B cell (primary cell): ENCODE measurements at regions not wholly inside any gene's neighbourhood (a gene's known extent, or its start where the extent isn't known, plus 50 kb on each side); places are given as distances from the start of the nearest gene placed in this dataset.

ENCODE experiments used
- ATAC-seq: fragments of 200-7000 bp; cut with Tn5 transposase; one replicate; pipeline ENCODE4 v1.10.0; 2021; ENCODE audit warnings: low read depth, mild to moderate bottlenecking, moderate number of reproducible peaks, moderate library complexity
- CTCF ChIA-PET: fragments of 350-600 bp; sonication (Branson Sonifier 250); formaldehyde crosslinking; loops from one replicate; lab custom pipeline; 2021; ENCODE audit warnings: antibody characterized with exemption, inconsistent platforms; lab: Charles Lee
- POLR2A ChIA-PET: fragments of 350-600 bp; sonication (Branson Sonifier 250); formaldehyde crosslinking; loops from one replicate; lab custom pipeline; 2021; ENCODE audit warnings: antibody characterized with exemption; lab: Charles Lee
- DNase-seq: peaks from one replicate; pipeline ENCODE4 v3.0.0; 2013
- H2AFZ ChIP-seq: 2 replicates; pipeline ENCODE4 v1.6.1; 2012; ENCODE audit warnings: mild to moderate bottlenecking, low read depth, low read length; ENCODE audit not compliant: insufficient read depth, poor library complexity, severe bottlenecking
- H3K27ac ChIP-seq, 2 donors: 1 replicate in 1 of 2; 2 replicates in 1 of 2; pipeline ENCODE4 v1.5.1; 2012 to 2013; ENCODE audit warnings: low read length in 2 of 2, mild to moderate bottlenecking in 2 of 2, moderate library complexity in 1 of 2
- H3K27me3 ChIP-seq, 4 experiments: fragments of 200-600 bp in 1 of 4; sonication (generic) in 1 of 4; replicated peaks in 1 of 4; 1 replicate in 2 of 4; 2 replicates in 2 of 4; pipeline versions ENCODE4 v1.6.1 to v1.7.0; 2013 to 2016; ENCODE audit warnings: low read length in 3 of 4, mild to moderate bottlenecking in 2 of 4, mixed read lengths in 1 of 4, moderate library complexity in 1 of 4; ENCODE audit not compliant: insufficient read depth in 4 of 4, control insufficient read depth in 3 of 4; ENCODE audit errors: control extremely low read depth in 1 of 4
- H3K36me3 ChIP-seq, 2 experiments: replicated peaks in 1 of 2; 1 replicate in 1 of 2; 2 replicates in 1 of 2; pipeline versions ENCODE4 v1.6.1 to v1.7.1; 2013; ENCODE audit warnings: low read length in 1 of 2; ENCODE audit not compliant: insufficient read depth in 2 of 2, control insufficient read depth in 1 of 2; ENCODE audit errors: control extremely low read depth in 1 of 2, extremely low read depth in 1 of 2
- H3K4me1 ChIP-seq, 2 donors: fragments of 200-600 bp in 1 of 2; sonication (generic) in 1 of 2; 1 replicate in 1 of 2; 2 replicates in 1 of 2; pipeline versions ENCODE4 v1.5.1 to v1.6.1; 2013 to 2017; ENCODE audit warnings: low read length in 2 of 2; ENCODE audit not compliant: control insufficient read depth in 2 of 2, insufficient read depth in 2 of 2
- H3K4me2 ChIP-seq: replicated peaks from 2 replicates; pipeline ENCODE3; 2012; ENCODE audit warnings: mild to moderate bottlenecking, low read depth, low read length; ENCODE audit not compliant: poor library complexity, severe bottlenecking
- H3K4me3 ChIP-seq, 5 experiments: fragments of 200-600 bp in 1 of 5; sonication (generic) in 1 of 5; 1 replicate in 3 of 5; 2 replicates in 2 of 5; pipeline versions ENCODE4 v1.5.1 to v1.7.0; 2011 to 2016; ENCODE audit warnings: low read length in 4 of 5, mild to moderate bottlenecking in 4 of 5, low read depth in 2 of 5, control low read depth in 1 of 5, moderate library complexity in 1 of 5; ENCODE audit not compliant: insufficient read depth in 1 of 5; ENCODE audit errors: control extremely low read depth in 1 of 5, extremely low read depth in 1 of 5
- H3K79me2 ChIP-seq: fragments of 200-600 bp; sonication (generic); one replicate; pipeline ENCODE4 v1.6.0; 2016; ENCODE audit warnings: low read length; ENCODE audit not compliant: control insufficient read depth, insufficient read depth
- H3K9ac ChIP-seq: fragments of 200-600 bp; sonication (generic); 2 replicates; pipeline ENCODE4 v1.6.1; 2017; ENCODE audit warnings: mild to moderate bottlenecking, low read length, moderate library complexity
- H3K9me3 ChIP-seq, 3 donors: one replicate each; pipeline versions ENCODE4 v1.6.1 to v1.7.1; 2013; ENCODE audit warnings: low read length in 2 of 3; ENCODE audit not compliant: control insufficient read depth in 2 of 3, insufficient read depth in 1 of 3; ENCODE audit errors: control extremely low read depth in 1 of 3
- H4K20me1 ChIP-seq: 2 replicates; pipeline ENCODE4 v1.6.0; 2012; ENCODE audit warnings: mild to moderate bottlenecking, low read length; ENCODE audit not compliant: insufficient read depth, control insufficient read depth, poor library complexity, severe bottlenecking
- H3K27ac Mint-ChIP-seq: one replicate; pipeline ENCODE4 v1.8.0; 2021; ENCODE audit warnings: mixed read lengths
- H3K27me3 Mint-ChIP-seq: one replicate; pipeline ENCODE4 v1.8.0; 2021; ENCODE audit warnings: mixed read lengths
- H3K4me1 Mint-ChIP-seq: one replicate; pipeline ENCODE4 v1.8.0; 2021; ENCODE audit warnings: mixed read lengths
- H3K4me3 Mint-ChIP-seq: one replicate; pipeline ENCODE4 v1.8.0; 2021; ENCODE audit warnings: mixed read lengths
- H3K9me3 Mint-ChIP-seq: one replicate; pipeline ENCODE4 v1.8.0; 2022; ENCODE audit warnings: mixed read lengths; ENCODE audit not compliant: insufficient read depth
- EZH2 ChIP-seq: IDR thresholded peaks from 2 replicates; pipeline ENCODE4 v1.6.1; 2012; ENCODE audit warnings: borderline replicate concordance, low read depth, mild to moderate bottlenecking, moderate library complexity, low read length; ENCODE audit not compliant: insufficient read depth, poor library complexity, severe bottlenecking
- WGBS: methylation state at CpG from one replicate; pipeline ENCODE4 v1.1.5; 2013; ENCODE audit warnings: missing lambda C conversion rate; ENCODE audit not compliant: insufficient coverage; 5-methylcytosine and 5-hydroxymethylcytosine counted together
- intact Hi-C: fragments of 100-400 bp; cut with micrococcal nuclease; formaldehyde crosslinking; loops from one replicate; pipeline ENCODE4 v1.10.0; 2022
- TF ChIP-seq, protein P1 (sequence below): fragments of 200-600 bp; IDR thresholded peaks from one replicate; pipeline ENCODE4 v1.8.0; 2022; ENCODE audit warnings: antibody characterized with exemption, mild to moderate bottlenecking

DNA sequence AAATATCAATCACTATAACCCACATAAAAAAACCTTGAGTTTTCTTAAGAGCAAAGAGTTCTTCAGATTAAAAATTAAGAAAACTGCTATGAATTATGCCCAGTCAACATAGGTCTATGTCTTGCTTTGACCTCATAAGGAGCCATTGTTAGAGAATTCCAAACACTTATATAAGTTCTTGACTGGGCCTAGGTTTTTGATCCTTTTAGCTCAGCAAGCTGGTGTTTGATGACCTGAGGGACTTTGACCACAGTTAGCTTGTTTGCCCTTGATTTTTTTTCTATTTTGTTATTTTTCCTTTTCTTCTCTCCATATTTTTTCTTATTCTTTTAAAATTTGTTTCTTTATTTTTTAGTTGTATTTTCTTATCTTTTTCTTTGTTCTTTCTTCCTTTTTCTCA, 122.3 kb downstream of the RHOU start:
- Histone ChIP-seq H3K27me3 (no peaks in the 10 kb centered on the region), H3K4me2 (no peak overlapping the region), H3K9ac (no peak overlapping the region), H4K20me1 (no peaks in the 10 kb centered on the region), H3K79me2 (no peaks in the 10 kb centered on the region), H2AFZ (no peak overlapping the region), H3K9me3 (peaks cover 0 to 4% (median 0%) of the 10 kb centered on the region in 3 donors), H3K27ac (no peak overlapping the region), H3K36me3 (no peaks in the 10 kb centered on the region), H3K4me3 (no peak overlapping the region), H3K4me1 (no peaks in the 10 kb centered on the region)
- H3K27me3 Mint-ChIP-seq, result peaks cover 23% of the 10 kb centered on the region
- peaks cover 4% of the 10 kb centered on the region for H3K9me3 Mint-ChIP-seq
- ChIA-PET POLR2A (no interaction called here), CTCF (no interaction called here)
- TF ChIP-seq, protein P1, sequence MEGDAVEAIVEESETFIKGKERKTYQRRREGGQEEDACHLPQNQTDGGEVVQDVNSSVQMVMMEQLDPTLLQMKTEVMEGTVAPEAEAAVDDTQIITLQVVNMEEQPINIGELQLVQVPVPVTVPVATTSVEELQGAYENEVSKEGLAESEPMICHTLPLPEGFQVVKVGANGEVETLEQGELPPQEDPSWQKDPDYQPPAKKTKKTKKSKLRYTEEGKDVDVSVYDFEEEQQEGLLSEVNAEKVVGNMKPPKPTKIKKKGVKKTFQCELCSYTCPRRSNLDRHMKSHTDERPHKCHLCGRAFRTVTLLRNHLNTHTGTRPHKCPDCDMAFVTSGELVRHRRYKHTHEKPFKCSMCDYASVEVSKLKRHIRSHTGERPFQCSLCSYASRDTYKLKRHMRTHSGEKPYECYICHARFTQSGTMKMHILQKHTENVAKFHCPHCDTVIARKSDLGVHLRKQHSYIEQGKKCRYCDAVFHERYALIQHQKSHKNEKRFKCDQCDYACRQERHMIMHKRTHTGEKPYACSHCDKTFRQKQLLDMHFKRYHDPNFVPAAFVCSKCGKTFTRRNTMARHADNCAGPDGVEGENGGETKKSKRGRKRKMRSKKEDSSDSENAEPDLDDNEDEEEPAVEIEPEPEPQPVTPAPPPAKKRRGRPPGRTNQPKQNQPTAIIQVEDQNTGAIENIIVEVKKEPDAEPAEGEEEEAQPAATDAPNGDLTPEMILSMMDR, result no peak
- TF ChIP-seq EZH2, result no peak
- ATAC-seq (no peak), DNase-seq (no peak)
- intact Hi-C loops, result no loop called here
- no peak overlapping the region for H3K4me3 Mint-ChIP-seq
- H3K27ac Mint-ChIP-seq, result no peak overlapping the region
- no peaks in the 10 kb centered on the region for H3K4me1 Mint-ChIP-seq

DNA sequence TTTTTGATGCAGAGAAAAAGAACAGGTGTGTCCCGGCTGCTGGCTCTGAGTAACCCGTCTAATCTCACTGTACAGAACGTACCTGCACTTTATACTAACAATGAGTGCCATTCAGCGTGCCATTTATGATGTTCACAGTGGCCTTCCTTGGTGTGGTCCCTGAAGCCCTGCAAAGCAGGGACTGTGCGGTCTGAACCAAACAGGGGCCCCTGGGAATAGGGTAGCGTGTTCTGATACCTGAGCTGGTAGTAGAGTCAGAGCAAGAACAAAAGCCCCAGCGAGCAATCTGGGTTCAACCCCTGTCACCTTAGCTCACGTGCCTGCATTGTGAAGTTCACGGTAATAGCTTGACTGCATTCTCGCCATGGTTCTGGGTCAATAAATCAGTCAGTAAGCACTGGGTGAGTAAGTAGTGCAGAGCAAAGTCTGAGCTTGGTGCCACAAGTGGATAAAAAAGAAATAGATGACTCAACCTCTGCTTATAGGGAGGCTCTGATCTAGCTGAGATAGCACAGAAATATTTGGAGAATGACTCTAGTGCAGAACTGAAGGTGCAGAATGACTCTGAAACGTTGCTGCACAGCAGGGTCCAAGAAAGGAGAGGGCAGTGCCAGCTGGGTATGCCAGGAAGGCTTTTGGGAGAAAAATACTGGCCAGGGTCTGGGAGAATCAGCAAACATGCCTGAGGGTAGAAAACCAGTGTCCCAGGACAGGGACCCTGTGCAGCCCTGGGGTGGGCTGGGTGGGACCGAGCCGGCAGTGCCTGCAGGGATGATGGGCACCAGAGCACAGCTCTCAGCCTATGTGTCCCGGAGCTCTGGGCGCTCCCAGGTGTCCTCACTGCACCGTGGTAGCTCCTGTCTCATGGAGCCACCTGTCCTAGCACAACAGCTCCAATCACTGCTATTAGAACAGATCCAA, 125.9 kb downstream of the RHOU start:
- intact Hi-C loops, result no loop called here
- Histone ChIP-seq H3K9ac (no peak overlapping the region), H3K4me2 (no peak overlapping the region), H3K79me2 (no peaks in the 10 kb centered on the region), H3K9me3 (no peaks in the 10 kb centered on the region), H3K4me3 (no peak overlapping the region), H3K27ac (no peak overlapping the region), H4K20me1 (no peaks in the 10 kb centered on the region), H2AFZ (no peak overlapping the region), H3K36me3 (no peaks in the 10 kb centered on the region), H3K27me3 (no peaks in the 10 kb centered on the region), H3K4me1 (no peaks in the 10 kb centered on the region)
- ChIA-PET CTCF (no interaction called here), POLR2A (no interaction called here)
- H3K4me1 Mint-ChIP-seq, result peaks cover 2% of the 10 kb centered on the region
- DNase-seq, result no peak
- H3K27me3 Mint-ChIP-seq, result peaks cover 22% of the 10 kb centered on the region
- H3K9me3 Mint-ChIP-seq, result peaks cover 1% of the 10 kb centered on the region
- WGBS, result 80% methylated on average over 11 of the region's 16 CpGs
- no peak for TF ChIP-seq EZH2
- TF ChIP-seq, protein P1, result no peak
- H3K4me3 Mint-ChIP-seq, result no peak overlapping the region
- no peak overlapping the region for H3K27ac Mint-ChIP-seq
- ATAC-seq, result no peak
